ENCODE measurements at regions not wholly inside any gene's neighbourhood (a gene's known extent, or its start where the extent isn't known, plus 50 kb on each side); places are given as distances from the start of the nearest gene placed in this dataset.
"Not testable (repeated sequence)": the region's sequence is repeated elsewhere in the genome, so short reads cannot be mapped to it uniquely, and the experiment has no call there.

DNA sequence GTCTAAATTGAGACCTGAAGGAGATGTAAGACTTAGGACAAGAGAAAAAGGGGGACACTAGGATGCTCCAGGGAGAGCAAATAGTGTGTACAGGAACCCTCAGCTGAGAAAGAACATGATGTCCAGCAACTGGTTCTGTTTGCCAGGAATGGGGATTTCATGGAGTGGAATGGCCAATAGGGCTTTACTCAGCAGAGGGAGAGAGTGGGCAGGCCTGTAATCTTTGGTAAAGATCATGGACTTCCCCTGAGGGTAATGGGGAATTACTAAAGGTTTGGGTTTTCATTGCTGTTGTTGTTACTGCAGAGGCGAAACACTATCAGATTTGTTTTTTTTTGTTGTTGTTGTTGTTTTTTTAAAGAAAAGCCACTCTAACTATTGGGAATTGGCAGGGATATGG lies 99.0 kb downstream of the SCN11A start:
- dilution Hi-C loops (cut with MboI; ENCODE audit: extremely low pct_ligation_motif_present, low sequenced_read_pairs) (no loop called here), intact Hi-C loops (cut with micrococcal nuclease) (no loop called here)
- BruUV-seq (replicated peaks): no TSS peak
- no peak overlapping the region for H3K9ac ChIP-seq (replicated peaks; ENCODE audit: extremely low read depth, insufficient read depth, low read length)
- H3K27ac ChIP-seq (ENCODE audit: insufficient read depth, low read depth, low read length): no peak overlapping the region
- no peaks in the 10 kb centered on the region for H3K4me1 ChIP-seq (ENCODE audit: control insufficient read depth, extremely low read depth, insufficient read depth, low read length)
- CTCF ChIA-PET: interaction anchor here (1.1 kb wide), 1 partner anchor 11 kb away, joined by 3 read pairs; no protein-coding TSS in a partner anchor
- H3K9me1 ChIP-seq (replicated peaks; ENCODE audit: control insufficient read depth, extremely low read depth, insufficient read depth, low read length): no peaks in the 10 kb centered on the region
- DNase-seq (ENCODE audit: low read depth, low spot score): no peak
- no peaks in the 10 kb centered on the region for H3K79me2 ChIP-seq (ENCODE audit: control insufficient read depth, insufficient read depth, low read length)
- H3K4me2 ChIP-seq (ENCODE audit: insufficient read depth, low read length): no peak overlapping the region
- no peaks in the 10 kb centered on the region for H3K36me3 ChIP-seq (ENCODE audit: control insufficient read depth in 2 of 2, extremely low read depth in 1 of 2, insufficient read depth in 2 of 2, low read length in 2 of 2)
- H4K20me1 ChIP-seq (replicated peaks; ENCODE audit: control insufficient read depth, extremely low read depth, insufficient read depth, low read length): no peaks in the 10 kb centered on the region
- no peaks in the 10 kb centered on the region for H3K27me3 ChIP-seq (ENCODE audit: control insufficient read depth in 2 of 2, insufficient read depth in 2 of 2, low read length in 2 of 2)
- POLR2A ChIA-PET: no interaction called here
- no peak for FAIRE-seq
- no peaks in the 10 kb centered on the region for H3K9me3 ChIP-seq (replicated peaks; ENCODE audit: control insufficient read depth, insufficient read depth, low read length)
- H3K4me3 ChIP-seq (replicated peaks in 1 of 3; ENCODE audit: insufficient read depth in 1 of 3, low read depth in 1 of 3, low read length in 3 of 3): no peak overlapping the region
- no peak overlapping the region for H2AFZ ChIP-seq (ENCODE audit: low read depth, low read length)
- TF ChIP-seq CTCF (IDR thresholded peaks at IDR 0.05; ENCODE audit: extremely low read depth in 1 of 2, insufficient read depth in 1 of 2, low read depth in 1 of 2, low read length in 2 of 2) (no peak), MAX (IDR thresholded peaks at IDR 0.05; ENCODE audit: insufficient read depth, insufficient read length) (no peak), FOS (IDR thresholded peaks at IDR 0.05; ENCODE audit: borderline replicate concordance, insufficient read depth, low read length) (no peak), EZH2 (IDR thresholded peaks at IDR 0.05; ENCODE audit: borderline replicate concordance, low read depth, low read length, severe bottlenecking) (no peak), MYC (IDR thresholded peaks at IDR 0.05; ENCODE audit: low read depth, low read length) (no peak), POLR2A (IDR thresholded peaks at IDR 0.05; ENCODE audit: low read depth, low read length) (no peak), JUN (IDR thresholded peaks at IDR 0.05; ENCODE audit: borderline replicate concordance, insufficient read depth, insufficient read length, low read depth) (no peak), GATA2 (IDR thresholded peaks at IDR 0.05; ENCODE audit: insufficient read depth, insufficient read length, low read depth, low read length) (no peak), POLR2AphosphoS5 (IDR thresholded peaks at IDR 0.05; ENCODE audit: insufficient read depth, low read depth, low read length) (no peak)

GRCh38 chr3:38951167-38951566 lies 100.6 kb downstream of the SCN11A start:
- CTCF ChIA-PET; FAIRE-seq; H3K9me1 ChIP-seq (replicated peaks; ENCODE audit: control insufficient read depth, extremely low read depth, insufficient read depth, low read length); H3K27ac ChIP-seq (ENCODE audit: insufficient read depth, low read depth, low read length); intact Hi-C loops (cut with micrococcal nuclease); H3K79me2 ChIP-seq (ENCODE audit: control insufficient read depth, insufficient read depth, low read length); H3K4me1 ChIP-seq (ENCODE audit: control insufficient read depth, extremely low read depth, insufficient read depth, low read length); H3K4me3 ChIP-seq (replicated peaks in 1 of 3; ENCODE audit: insufficient read depth in 1 of 3, low read depth in 1 of 3, low read length in 3 of 3); H4K20me1 ChIP-seq (replicated peaks; ENCODE audit: control insufficient read depth, extremely low read depth, insufficient read depth, low read length); H3K4me2 ChIP-seq (ENCODE audit: insufficient read depth, low read length); BruUV-seq (replicated peaks); H3K9me3 ChIP-seq (replicated peaks; ENCODE audit: control insufficient read depth, insufficient read depth, low read length); dilution Hi-C loops (cut with MboI; ENCODE audit: extremely low pct_ligation_motif_present, low sequenced_read_pairs); H2AFZ ChIP-seq (ENCODE audit: low read depth, low read length); H3K27me3 ChIP-seq (ENCODE audit: control insufficient read depth in 2 of 2, insufficient read depth in 2 of 2, low read length in 2 of 2); DNase-seq (ENCODE audit: low read depth, low spot score); H3K36me3 ChIP-seq (ENCODE audit: control insufficient read depth in 2 of 2, extremely low read depth in 1 of 2, insufficient read depth in 2 of 2, low read length in 2 of 2); H3K9ac ChIP-seq (replicated peaks; ENCODE audit: extremely low read depth, insufficient read depth, low read length); POLR2A ChIA-PET: not testable (repeated sequence)
